Endothelial cell of umbilical vein (primary cell): ENCODE measurements at regions not wholly inside any gene's neighbourhood (a gene's known extent, or its start where the extent isn't known, plus 50 kb on each side); places are given as distances from the start of the nearest gene placed in this dataset.

ENCODE experiments used
- BruUV-seq: library from RNA; stranded (reverse); fragments of 400-500 nt; replicated peaks from 2 replicates; lab custom pipeline; 2021; lab: Mats Ljungman, UMichigan
- CTCF ChIA-PET: fragments of 300-600, 350-600 bp; sonication (Branson Sonifier 250); formaldehyde crosslinking; loops from one replicate; lab custom pipeline; 2021; ENCODE audit warnings: antibody characterized with exemption, inconsistent platforms; lab: Charles Lee
- POLR2A ChIA-PET: fragments of 300-600, 350-600 bp; sonication (Branson Sonifier 250); formaldehyde crosslinking; loops from one replicate; lab custom pipeline; 2021; ENCODE audit warnings: antibody characterized with exemption, inconsistent platforms; lab: Charles Lee
- DNase-seq: peaks from one replicate; pipeline ENCODE4 v3.0.0-alpha.2; 2011; ENCODE audit warnings: low read depth, low spot score
- FAIRE-seq: peaks from 2 replicates; lab custom pipeline; 2011; peaks lifted over from hg19 to GRCh38; lab: Jason Lieb, UNC
- H2AFZ ChIP-seq: 2 replicates; pipeline ENCODE4 v1.6.0; 2012; ENCODE audit warnings: low read depth, low read length, control low read depth, inconsistent platforms
- H3K27ac ChIP-seq: 2 replicates; pipeline ENCODE4 v1.5.1; 2011; ENCODE audit warnings: low read depth, mild to moderate bottlenecking, control low read depth, low read length, moderate library complexity; ENCODE audit not compliant: insufficient read depth
- H3K27me3 ChIP-seq, 2 experiments: 2 replicates each; pipeline versions ENCODE4 v1.6.0 to v1.6.1; 2011; ENCODE audit warnings: low read length in 2 of 2, mixed read lengths in 1 of 2; ENCODE audit not compliant: control insufficient read depth in 2 of 2, insufficient read depth in 2 of 2
- H3K36me3 ChIP-seq, 2 experiments: 2 replicates in 1 of 2; 3 replicates in 1 of 2; pipeline ENCODE4 v1.5.1; 2011; ENCODE audit warnings: low read length in 2 of 2, mild to moderate bottlenecking in 1 of 2, moderate library complexity in 1 of 2; ENCODE audit not compliant: control insufficient read depth in 2 of 2, insufficient read depth in 2 of 2; ENCODE audit errors: extremely low read depth in 1 of 2
- H3K4me1 ChIP-seq: 3 replicates; pipeline ENCODE4 v1.5.1; 2011; ENCODE audit warnings: mild to moderate bottlenecking, low read length; ENCODE audit not compliant: control insufficient read depth, insufficient read depth; ENCODE audit errors: extremely low read depth
- H3K4me2 ChIP-seq: 2 replicates; pipeline ENCODE4 v1.6.1; 2011; ENCODE audit warnings: low read length, control low read depth, mixed read lengths; ENCODE audit not compliant: insufficient read depth
- H3K4me3 ChIP-seq, 3 experiments: fragments of 200-600 bp in 1 of 3; sonication (generic), shearing (Covaris generic) in 1 of 3; replicated peaks in 1 of 3; 2 replicates each; pipeline ENCODE4 v1.5.1; 2011 to 2016; ENCODE audit warnings: control low read depth in 3 of 3, low read length in 3 of 3, mild to moderate bottlenecking in 2 of 3, inconsistent platforms in 1 of 3, low read depth in 1 of 3, moderate library complexity in 1 of 3; ENCODE audit not compliant: insufficient read depth in 1 of 3
- H3K79me2 ChIP-seq: 2 replicates; pipeline ENCODE4 v1.6.0; 2012; ENCODE audit warnings: low read length, inconsistent platforms; ENCODE audit not compliant: control insufficient read depth, insufficient read depth
- H3K9ac ChIP-seq: replicated peaks from 2 replicates; pipeline ENCODE3; 2011; ENCODE audit warnings: low read length, control low read depth; ENCODE audit not compliant: insufficient read depth; ENCODE audit errors: extremely low read depth
- H3K9me1 ChIP-seq: replicated peaks from 3 replicates; pipeline ENCODE4 v1.6.0; 2011; ENCODE audit warnings: mild to moderate bottlenecking, low read length; ENCODE audit not compliant: control insufficient read depth, insufficient read depth; ENCODE audit errors: extremely low read depth
- H3K9me3 ChIP-seq: replicated peaks from 2 replicates; pipeline ENCODE4 v1.5.1; 2012; ENCODE audit warnings: low read length, inconsistent platforms; ENCODE audit not compliant: control insufficient read depth, insufficient read depth
- H4K20me1 ChIP-seq: replicated peaks from 2 replicates; pipeline ENCODE3; 2011; ENCODE audit warnings: mild to moderate bottlenecking, low read length; ENCODE audit not compliant: control insufficient read depth, insufficient read depth; ENCODE audit errors: extremely low read depth
- EZH2 ChIP-seq: IDR thresholded peaks from 2 replicates; pipeline ENCODE4 v1.6.1; 2012; ENCODE audit warnings: borderline replicate concordance, low read depth, mild to moderate bottlenecking, moderate library complexity, low read length, inconsistent platforms; ENCODE audit not compliant: severe bottlenecking
- JUN ChIP-seq: IDR thresholded peaks from 2 replicates; pipeline ENCODE4 v1.6.1; 2011; ENCODE audit warnings: borderline replicate concordance, low read depth; ENCODE audit not compliant: insufficient read length, insufficient read depth
- POLR2A ChIP-seq: IDR thresholded peaks from 2 replicates; pipeline ENCODE4 v1.6.1; 2012; ENCODE audit warnings: low read depth, mild to moderate bottlenecking, control low read depth, low read length
- dilution Hi-C: fragments of 300-500 bp; cut with MboI; formaldehyde crosslinking; loops from one replicate; pipeline ENCODE4 v1.15.0; 2019; ENCODE audit warnings: low sequenced_read_pairs; ENCODE audit not compliant: extremely low pct_ligation_motif_present
- intact Hi-C: fragments of 100-400 bp; cut with micrococcal nuclease; formaldehyde crosslinking; loops from one replicate; pipeline ENCODE4 v1.10.0; 2022
- TF ChIP-seq, protein P1 (sequence below): IDR thresholded peaks from 2 replicates; pipeline ENCODE4 v1.6.1; 2011; ENCODE audit not compliant: insufficient read depth, insufficient read length
- TF ChIP-seq, protein P2 (sequence below), 2 donors: IDR thresholded peaks; 1 replicate in 1 of 2; 2 replicates in 1 of 2; pipeline ENCODE4 v1.5.1; 2011; ENCODE audit warnings: low read length in 2 of 2, mild to moderate bottlenecking in 2 of 2, moderate library complexity in 2 of 2, control low read depth in 1 of 2, inconsistent platforms in 1 of 2, low read depth in 1 of 2; ENCODE audit not compliant: insufficient read depth in 1 of 2; ENCODE audit errors: extremely low read depth in 1 of 2

DNA sequence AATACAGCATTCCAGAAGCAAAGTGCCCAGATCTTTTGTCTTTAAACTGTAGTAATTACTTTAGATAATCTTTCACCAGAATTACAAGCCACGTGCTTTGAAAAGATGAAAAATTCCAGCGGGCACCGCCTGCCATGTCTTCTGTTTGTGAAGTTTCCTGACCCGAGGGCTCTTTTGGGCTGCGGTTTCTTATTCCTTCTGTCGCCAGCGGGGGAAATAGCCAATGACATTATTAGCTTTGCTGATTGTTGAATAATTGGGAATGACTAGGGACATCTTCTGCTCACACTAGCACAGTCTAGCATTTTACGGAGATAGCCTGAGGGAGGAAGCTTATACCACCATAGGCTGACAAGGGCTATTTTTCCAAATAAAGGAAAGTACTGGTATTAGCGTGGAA, 124.7 kb downstream of the SAMD5 start:
- Histone ChIP-seq H3K9ac (no peak overlapping the region), H3K27me3 (no peaks in the 10 kb centered on the region), H4K20me1 (no peaks in the 10 kb centered on the region), H3K79me2 (no peaks in the 10 kb centered on the region), H3K4me2 (no peak overlapping the region), H3K4me1 (no peaks in the 10 kb centered on the region), H2AFZ (no peak overlapping the region), H3K9me1 (no peaks in the 10 kb centered on the region), H3K4me3 (no peak overlapping the region), H3K9me3 (no peaks in the 10 kb centered on the region), H3K27ac (no peak overlapping the region), H3K36me3 (no peaks in the 10 kb centered on the region)
- dilution Hi-C loops (no loop called here), intact Hi-C loops (no loop called here)
- TF ChIP-seq POLR2A = no peak
- TF ChIP-seq, protein P1, sequence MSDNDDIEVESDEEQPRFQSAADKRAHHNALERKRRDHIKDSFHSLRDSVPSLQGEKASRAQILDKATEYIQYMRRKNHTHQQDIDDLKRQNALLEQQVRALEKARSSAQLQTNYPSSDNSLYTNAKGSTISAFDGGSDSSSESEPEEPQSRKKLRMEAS = no peak
- ChIA-PET CTCF (no interaction called here), POLR2A (no interaction called here)
- no peak for FAIRE-seq
- BruUV-seq = no TSS peak
- DNase-seq = no peak

DNA sequence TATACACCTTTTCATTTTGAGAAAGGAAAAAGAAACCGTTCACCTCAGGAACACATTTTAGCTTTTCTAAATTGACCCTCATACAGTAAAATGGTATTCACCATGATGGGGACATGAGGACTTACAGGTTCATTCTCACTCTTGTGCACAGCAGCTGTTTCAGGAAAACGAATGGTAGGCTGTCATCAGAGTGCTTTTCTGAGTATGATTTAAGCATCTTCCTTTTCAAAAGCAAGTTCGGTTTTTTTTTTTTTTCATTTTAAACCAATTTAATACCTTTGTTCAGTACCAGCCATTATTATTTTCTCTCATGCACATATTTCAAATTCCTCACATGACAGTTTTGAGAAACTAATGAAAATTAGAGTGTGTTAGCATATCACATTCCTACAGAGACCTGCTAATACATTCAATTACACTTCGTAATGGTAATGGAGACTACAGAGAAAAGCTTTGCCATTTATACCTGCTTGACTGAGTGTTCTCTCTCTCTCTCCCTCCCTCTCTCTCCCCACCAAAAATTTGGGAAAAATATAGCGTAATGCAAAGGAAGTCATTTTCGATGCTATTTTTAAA, 129.2 kb downstream of the SAMD5 start:
- FAIRE-seq (no peak), DNase-seq (no peak)
- Histone ChIP-seq H3K27me3 (no peaks in the 10 kb centered on the region), H3K79me2 (no peaks in the 10 kb centered on the region), H4K20me1 (no peaks in the 10 kb centered on the region), H3K4me3 (no peak overlapping the region), H3K9ac (no peak overlapping the region), H3K9me3 (no peaks in the 10 kb centered on the region), H3K9me1 (no peaks in the 10 kb centered on the region), H3K27ac (no peak overlapping the region), H2AFZ (no peak overlapping the region), H3K36me3 (no peaks in the 10 kb centered on the region), H3K4me2 (no peak overlapping the region), H3K4me1 (no peaks in the 10 kb centered on the region)
- CTCF ChIA-PET = no interaction called here
- dilution Hi-C loops = no loop called here
- POLR2A ChIA-PET = no interaction called here
- TF ChIP-seq, protein P1 = no peak
- TF ChIP-seq JUN (no peak), EZH2 (no peak), POLR2A (no peak)
- TF ChIP-seq, protein P2, sequence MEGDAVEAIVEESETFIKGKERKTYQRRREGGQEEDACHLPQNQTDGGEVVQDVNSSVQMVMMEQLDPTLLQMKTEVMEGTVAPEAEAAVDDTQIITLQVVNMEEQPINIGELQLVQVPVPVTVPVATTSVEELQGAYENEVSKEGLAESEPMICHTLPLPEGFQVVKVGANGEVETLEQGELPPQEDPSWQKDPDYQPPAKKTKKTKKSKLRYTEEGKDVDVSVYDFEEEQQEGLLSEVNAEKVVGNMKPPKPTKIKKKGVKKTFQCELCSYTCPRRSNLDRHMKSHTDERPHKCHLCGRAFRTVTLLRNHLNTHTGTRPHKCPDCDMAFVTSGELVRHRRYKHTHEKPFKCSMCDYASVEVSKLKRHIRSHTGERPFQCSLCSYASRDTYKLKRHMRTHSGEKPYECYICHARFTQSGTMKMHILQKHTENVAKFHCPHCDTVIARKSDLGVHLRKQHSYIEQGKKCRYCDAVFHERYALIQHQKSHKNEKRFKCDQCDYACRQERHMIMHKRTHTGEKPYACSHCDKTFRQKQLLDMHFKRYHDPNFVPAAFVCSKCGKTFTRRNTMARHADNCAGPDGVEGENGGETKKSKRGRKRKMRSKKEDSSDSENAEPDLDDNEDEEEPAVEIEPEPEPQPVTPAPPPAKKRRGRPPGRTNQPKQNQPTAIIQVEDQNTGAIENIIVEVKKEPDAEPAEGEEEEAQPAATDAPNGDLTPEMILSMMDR (IDR thresholded peaks at IDR 0.05; ENCODE audit: extremely low read depth in 1 of 2, insufficient read depth in 1 of 2, low read depth in 1 of 2, low read length in 2 of 2) = no peak
- intact Hi-C loops = no loop called here
- no TSS peak for BruUV-seq
